Chondrocyte (in vitro differentiated cells): ENCODE measurements at regions not wholly inside any gene's neighbourhood (a gene's known extent, or its start where the extent isn't known, plus 50 kb on each side); places are given as distances from the start of the nearest gene placed in this dataset.
A peak's percentile ranks its signal among the peaks of the same experiment; 100 is the strongest.

Source experiments
- DNase-seq: peaks from one replicate; pipeline ENCODE4 v3.0.0; 2021; ENCODE audit warnings: mixed read lengths, low spot score
- H3K27ac Mint-ChIP-seq: one replicate; pipeline ENCODE4 v1.8.0; 2021; ENCODE audit warnings: mild to moderate bottlenecking, moderate library complexity, mixed read lengths; ENCODE audit not compliant: unreplicated experiment
- H3K27me3 Mint-ChIP-seq: 2 replicates; pipeline ENCODE4 v1.8.0; 2021; ENCODE audit warnings: low read depth, mixed read lengths
- H3K36me3 Mint-ChIP-seq: 2 replicates; pipeline ENCODE4 v1.8.0; 2021; ENCODE audit warnings: low read depth, mixed read lengths
- H3K4me1 Mint-ChIP-seq: 2 replicates; pipeline ENCODE4 v1.8.0; 2021; ENCODE audit warnings: low read depth, mild to moderate bottlenecking, mixed read lengths
- H3K4me3 Mint-ChIP-seq: one replicate; pipeline ENCODE4 v1.8.0; 2021; ENCODE audit warnings: mild to moderate bottlenecking, moderate library complexity, mixed read lengths; ENCODE audit not compliant: unreplicated experiment
- H3K9me3 Mint-ChIP-seq: 2 replicates; pipeline ENCODE4 v1.8.0; 2021; ENCODE audit warnings: low read depth, mixed read lengths
- CTCF ChIP-seq: fragments of 200-600 bp; sonication (generic); IDR thresholded peaks from 2 replicates; pipeline ENCODE4 v1.5.0; 2021; ENCODE audit warnings: antibody characterized with exemption, mild to moderate bottlenecking, moderate library complexity

DNA sequence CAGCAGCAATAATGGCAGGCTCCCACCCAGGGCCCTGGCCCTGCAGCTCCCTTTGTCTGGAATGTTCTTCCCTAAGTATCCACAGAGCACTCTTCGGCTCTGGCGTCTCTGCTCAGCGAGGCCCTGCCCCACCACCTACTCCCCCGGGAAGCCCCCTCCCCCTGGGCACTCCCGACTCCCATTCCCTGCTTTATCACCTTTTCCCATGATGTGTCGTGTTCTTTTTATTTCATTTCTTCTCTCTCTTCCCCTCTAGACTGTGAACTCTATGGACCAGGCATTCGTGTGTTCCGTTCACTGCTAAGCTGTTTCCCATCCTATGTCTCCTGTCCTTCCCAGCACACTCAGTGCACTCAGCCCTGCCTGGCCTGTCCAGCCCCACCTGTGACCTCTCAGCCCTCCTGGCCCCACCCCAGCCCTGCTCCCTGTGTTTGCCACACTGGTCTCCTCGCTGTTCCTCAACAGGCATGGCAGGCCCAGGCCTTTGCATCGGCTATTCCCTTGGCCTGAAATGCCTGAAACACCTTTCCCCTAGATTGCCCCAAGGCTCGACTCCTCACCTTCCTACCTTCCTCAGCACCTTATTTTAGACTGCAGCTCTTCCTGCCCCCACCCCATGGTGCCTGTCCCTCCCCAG, 107.4 kb downstream of the TPRA1 start:
- Mint-ChIP-seq H3K27me3 (peaks cover 29% of the 10 kb centered on the region), H3K9me3 (no peaks in the 10 kb centered on the region), H3K27ac (no peak overlapping the region), H3K4me3 (no peak overlapping the region), H3K36me3 (no peaks in the 10 kb centered on the region), H3K4me1 (no peaks in the 10 kb centered on the region)
- peak; percentile 48 for DNase-seq
- TF ChIP-seq CTCF, result no peak

DNA sequence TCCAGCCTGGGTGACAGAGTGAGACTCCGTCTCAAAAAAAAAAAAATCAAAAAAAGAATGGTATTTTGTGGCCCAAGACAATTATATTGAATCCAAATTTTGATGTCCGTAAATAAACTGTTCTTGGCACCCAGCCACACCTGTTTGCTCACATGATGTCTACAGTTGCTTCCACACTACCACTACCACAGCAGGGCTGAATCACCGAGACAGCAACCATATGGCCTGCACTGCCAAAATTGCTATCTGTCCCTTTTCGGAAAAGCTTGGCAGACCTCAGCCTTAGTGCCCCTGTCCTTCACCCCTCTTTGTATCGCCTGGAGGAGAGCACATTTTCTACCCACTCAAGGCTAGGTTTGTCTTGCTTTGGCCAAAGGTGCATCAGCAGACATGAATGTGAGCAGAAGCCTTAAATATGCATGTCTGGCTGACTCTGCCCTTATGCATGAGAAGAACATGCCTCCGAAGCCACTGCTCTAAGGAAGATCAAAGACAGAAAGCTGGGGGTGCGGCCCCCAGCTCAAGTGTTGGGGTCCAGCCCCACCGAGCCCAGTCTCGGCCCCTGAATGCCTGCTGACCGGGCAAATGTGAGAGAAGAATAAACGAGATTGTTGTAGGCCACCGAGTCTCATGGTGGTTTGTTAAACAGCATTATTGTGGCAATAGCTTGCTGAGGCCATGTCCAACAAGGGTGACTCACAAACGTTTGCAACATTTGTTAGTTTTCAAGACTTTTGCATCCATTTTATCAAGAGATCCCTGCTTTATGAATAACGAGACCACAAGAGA, 108.1 kb downstream of the TPRA1 start:
- H3K4me3 Mint-ChIP-seq, result no peak overlapping the region
- H3K27me3 Mint-ChIP-seq, result peaks cover 32% of the 10 kb centered on the region
- H3K9me3 Mint-ChIP-seq, result no peaks in the 10 kb centered on the region
- no peak for TF ChIP-seq CTCF
- no peaks in the 10 kb centered on the region for H3K4me1 Mint-ChIP-seq
- H3K36me3 Mint-ChIP-seq, result no peaks in the 10 kb centered on the region
- no peak for DNase-seq
- H3K27ac Mint-ChIP-seq, result no peak overlapping the region

GRCh38 chr3:127480196-127480954, 110.2 kb downstream of the TPRA1 start:
- DNase-seq, result peak; percentile 36

DNA sequence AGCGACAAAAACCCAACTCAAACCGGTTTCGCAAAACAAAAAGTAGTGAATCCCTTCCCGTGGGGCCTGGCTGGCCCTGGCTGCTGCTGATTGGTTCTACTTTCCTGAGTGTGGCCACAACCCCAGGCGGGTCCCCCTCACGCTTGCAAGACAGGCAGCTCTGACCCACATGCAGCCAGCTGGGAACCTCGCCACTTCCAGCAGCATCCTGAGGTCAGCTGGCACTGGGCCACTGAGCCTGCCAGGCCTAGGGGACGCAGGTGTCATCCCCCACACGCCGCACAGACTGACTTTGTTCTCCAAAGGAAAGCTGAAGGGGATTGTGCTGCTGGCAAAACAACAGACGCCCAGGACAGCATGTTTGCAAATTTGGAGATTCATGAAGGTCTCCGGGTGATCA, 111.1 kb downstream of the TPRA1 start:
- no peak overlapping the region for H3K27ac Mint-ChIP-seq
- H3K36me3 Mint-ChIP-seq, result peaks cover 1% of the 10 kb centered on the region
- H3K9me3 Mint-ChIP-seq, result no peaks in the 10 kb centered on the region
- TF ChIP-seq CTCF, result no peak
- H3K27me3 Mint-ChIP-seq, result peaks cover 39% of the 10 kb centered on the region
- H3K4me1 Mint-ChIP-seq, result no peaks in the 10 kb centered on the region
- no peak overlapping the region for H3K4me3 Mint-ChIP-seq
- no peak for DNase-seq

More at GRCh38 chr3:127480196-127480954, 110.2 kb downstream of the TPRA1 start:
- Mint-ChIP-seq H3K27me3 (peaks cover 35% of the 10 kb centered on the region), H3K9me3 (no peaks in the 10 kb centered on the region), H3K4me3 (no peak overlapping the region), H3K4me1 (no peaks in the 10 kb centered on the region), H3K27ac (no peak overlapping the region), H3K36me3 (no peaks in the 10 kb centered on the region)
- no peak for TF ChIP-seq CTCF

DNA sequence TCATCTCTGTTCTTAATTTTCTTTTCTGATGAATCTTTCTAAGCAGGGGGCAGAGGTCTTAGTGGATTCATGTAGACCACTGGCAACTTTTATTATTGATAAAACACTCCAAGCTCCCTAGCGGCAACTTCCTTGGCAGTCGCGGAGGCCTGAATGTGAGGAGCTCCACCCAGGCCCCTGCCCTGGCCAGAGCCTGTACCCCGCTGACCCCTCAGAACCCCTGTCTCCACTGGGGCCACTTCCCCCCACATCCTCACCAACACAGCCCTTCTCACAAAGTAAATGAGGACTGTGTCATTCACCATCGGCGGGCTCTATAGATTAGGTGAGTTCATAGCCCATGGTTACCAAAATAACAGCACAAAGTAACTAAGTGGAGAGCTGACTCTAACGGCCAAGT, 111.6 kb downstream of the TPRA1 start:
- Mint-ChIP-seq H3K9me3 (no peaks in the 10 kb centered on the region), H3K36me3 (peaks cover 1% of the 10 kb centered on the region), H3K27ac (no peak overlapping the region), H3K4me3 (no peak overlapping the region), H3K27me3 (peaks cover 42% of the 10 kb centered on the region), H3K4me1 (no peaks in the 10 kb centered on the region)
- DNase-seq, result peak; percentile 47
- TF ChIP-seq CTCF, result no peak
